CD4-positive, alpha-beta T cell (primary cell): ENCODE measurements at regions not wholly inside any gene's neighbourhood (a gene's known extent, or its start where the extent isn't known, plus 50 kb on each side); places are given as distances from the start of the nearest gene placed in this dataset.

Experiments
- ATAC-seq: fragments of 200-7000 bp; cut with Tn5 transposase; one replicate; pipeline ENCODE4 v1.10.0; 2022; ENCODE audit warnings: mild to moderate bottlenecking; ENCODE audit not compliant: poor library complexity
- CTCF ChIA-PET: fragments of 350-600 bp; sonication (Branson Sonifier 250); formaldehyde crosslinking; loops from one replicate; lab custom pipeline; 2021; ENCODE audit warnings: antibody characterized with exemption, inconsistent platforms; lab: Charles Lee
- POLR2A ChIA-PET: fragments of 350-600 bp; sonication (Branson Sonifier 250); formaldehyde crosslinking; loops from one replicate; lab custom pipeline; 2021; ENCODE audit warnings: antibody characterized with exemption, inconsistent platforms; lab: Charles Lee
- DNase-seq, 14 experiments: peaks; one replicate each; pipeline ENCODE4 v3.0.0-alpha.2; 2013 to 2020; ENCODE audit warnings: mixed read lengths in 2 of 14
- H3K27ac ChIP-seq, 2 donors: one replicate each; pipeline versions ENCODE4 v1.5.1 to v1.7.0; 2013; ENCODE audit warnings: low read length in 2 of 2, low read depth in 1 of 2, mild to moderate bottlenecking in 1 of 2
- H3K27me3 ChIP-seq, 2 experiments: 1 replicate in 1 of 2; 2 replicates in 1 of 2; pipeline versions ENCODE4 v1.6.1 to v1.7.0; 2013; ENCODE audit warnings: low read length in 2 of 2, control low read depth in 1 of 2, mild to moderate bottlenecking in 1 of 2, moderate library complexity in 1 of 2; ENCODE audit not compliant: insufficient read depth in 2 of 2, control insufficient read depth in 1 of 2
- H3K36me3 ChIP-seq: one replicate; pipeline ENCODE4 v1.6.1; 2013; ENCODE audit warnings: low read length, control low read depth; ENCODE audit not compliant: insufficient read depth
- H3K4me1 ChIP-seq: one replicate; pipeline ENCODE4 v1.6.1; 2013; ENCODE audit warnings: low read length, control low read depth; ENCODE audit not compliant: insufficient read depth
- H3K4me3 ChIP-seq: one replicate; pipeline ENCODE4 v1.5.1; 2013; ENCODE audit warnings: mild to moderate bottlenecking, low read length, moderate library complexity
- H3K9me3 ChIP-seq, 2 experiments: 1 replicate in 1 of 2; 2 replicates in 1 of 2; pipeline versions ENCODE4 v1.6.1 to v1.7.0; 2013; ENCODE audit warnings: low read length in 2 of 2, mild to moderate bottlenecking in 2 of 2, control low read depth in 1 of 2, moderate library complexity in 1 of 2; ENCODE audit not compliant: control insufficient read depth in 1 of 2, insufficient read depth in 1 of 2
- H3K27ac Mint-ChIP-seq: one replicate; pipeline ENCODE4 v1.8.0; 2020; ENCODE audit warnings: mixed read lengths
- H3K27me3 Mint-ChIP-seq: one replicate; pipeline ENCODE4 v1.8.0; 2021; ENCODE audit warnings: mixed read lengths
- H3K36me3 Mint-ChIP-seq: one replicate; pipeline ENCODE4 v1.8.0; 2021; ENCODE audit warnings: low read depth, mixed read lengths
- H3K4me1 Mint-ChIP-seq: one replicate; pipeline ENCODE4 v1.8.0; 2021; ENCODE audit warnings: low read depth, mixed read lengths
- H3K4me3 Mint-ChIP-seq: one replicate; pipeline ENCODE4 v1.8.0; 2020; ENCODE audit warnings: mild to moderate bottlenecking, mixed read lengths
- H3K9me3 Mint-ChIP-seq: one replicate; pipeline ENCODE4 v1.8.0; 2020; ENCODE audit warnings: mixed read lengths
- CTCF ChIP-seq: fragments of 200-600 bp; IDR thresholded peaks from one replicate; pipeline ENCODE4 v1.8.0; 2022; ENCODE audit warnings: antibody characterized with exemption, mild to moderate bottlenecking
- intact Hi-C, 2 experiments: fragments of 100-400 bp; cut with DNase I in 1 of 2; cut with micrococcal nuclease in 1 of 2; formaldehyde crosslinking; loops; one replicate each; pipeline versions ENCODE4 v1.15.1 to v1.9.0; 2023 to 2025; cut with DNase I, micrococcal nuclease

- POLR2A ChIA-PET: no interaction called here
- Mint-ChIP-seq H3K36me3 (no peaks in the 10 kb centered on the region), H3K4me1 (no peaks in the 10 kb centered on the region), H3K27me3 (no peaks in the 10 kb centered on the region), H3K27ac (no peak overlapping the region), H3K4me3 (no peak overlapping the region), H3K9me3 (peaks cover 6% of the 10 kb centered on the region)
- Histone ChIP-seq H3K27ac (no peak overlapping the region), H3K27me3 (no peaks in the 10 kb centered on the region), H3K4me3 (no peak overlapping the region), H3K9me3 (peaks cover 0 to 16% of the 10 kb centered on the region in 2 experiments), H3K36me3 (no peaks in the 10 kb centered on the region), H3K4me1 (no peaks in the 10 kb centered on the region)
- TF ChIP-seq CTCF: no peak
- intact Hi-C loops: no loop called here
- no peak for ATAC-seq
- DNase-seq: no peak
- CTCF ChIA-PET: no interaction called here
Observed at GRCh38 chr3:82276992-82277391, 515.5 kb upstream of the GBE1 start.

- no peaks in the 10 kb centered on the region for H3K4me1 ChIP-seq
- DNase-seq: no peak
- CTCF ChIA-PET: no interaction called here
- no peak for TF ChIP-seq CTCF
- Mint-ChIP-seq H3K9me3 (peaks cover 8% of the 10 kb centered on the region), H3K27me3 (no peaks in the 10 kb centered on the region), H3K36me3 (no peaks in the 10 kb centered on the region), H3K4me3 (no peak overlapping the region), H3K4me1 (no peaks in the 10 kb centered on the region), H3K27ac (no peak overlapping the region)
- ATAC-seq: no peak
- POLR2A ChIA-PET: no interaction called here
- H3K36me3 ChIP-seq: no peaks in the 10 kb centered on the region
- no peaks in the 10 kb centered on the region for H3K27me3 ChIP-seq
- intact Hi-C loops: no loop called here
- H3K9me3 ChIP-seq: peaks cover 0 to 16% of the 10 kb centered on the region in 2 experiments
- no peak overlapping the region for H3K27ac ChIP-seq
- no peak overlapping the region for H3K4me3 ChIP-seq
Observed at GRCh38 chr3:82274897-82275296, 513.5 kb upstream of the GBE1 start.

GRCh38 chr3:82265747-82266146 lies 504.3 kb upstream of the GBE1 start:
- DNase-seq: no peak
- no peaks in the 10 kb centered on the region for H3K36me3 ChIP-seq
- no peak overlapping the region for H3K4me3 ChIP-seq
- H3K27ac ChIP-seq: no peak overlapping the region
- Mint-ChIP-seq H3K27ac (no peak overlapping the region), H3K9me3 (peaks cover 9% of the 10 kb centered on the region), H3K36me3 (no peaks in the 10 kb centered on the region), H3K4me3 (no peak overlapping the region), H3K27me3 (no peaks in the 10 kb centered on the region), H3K4me1 (no peaks in the 10 kb centered on the region)
- H3K4me1 ChIP-seq: no peaks in the 10 kb centered on the region
- ATAC-seq: no peak
- H3K9me3 ChIP-seq: no peaks in the 10 kb centered on the region
- POLR2A ChIA-PET: no interaction called here
- CTCF ChIA-PET: no interaction called here
- no peak for TF ChIP-seq CTCF
- H3K27me3 ChIP-seq: no peaks in the 10 kb centered on the region
- intact Hi-C loops: no loop called here
